ENCODE measurements at regions not wholly inside any gene's neighbourhood (a gene's known extent, or its start where the extent isn't known, plus 50 kb on each side); places are given as distances from the start of the nearest gene placed in this dataset.

DNA sequence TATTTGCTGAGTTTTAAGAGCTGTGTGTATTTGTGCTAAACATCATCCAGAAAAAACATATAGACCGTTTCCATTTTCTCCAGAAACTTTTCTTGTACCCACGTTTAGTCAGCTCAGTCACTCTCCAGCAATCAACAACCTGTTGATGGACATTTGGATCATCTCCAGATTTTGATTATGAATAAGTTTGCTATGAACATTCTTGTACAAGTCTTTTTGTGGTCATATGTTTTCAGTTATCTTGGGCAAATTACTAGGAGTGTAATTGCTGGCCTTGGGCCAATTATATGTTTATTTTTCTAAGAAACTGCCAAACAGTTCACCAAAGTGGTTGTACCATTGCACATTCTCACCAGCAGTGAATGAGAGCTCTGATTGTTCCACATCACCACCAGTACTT is 221.8 kb downstream of the CENPF start:
- no peak for DNase-seq

DNA sequence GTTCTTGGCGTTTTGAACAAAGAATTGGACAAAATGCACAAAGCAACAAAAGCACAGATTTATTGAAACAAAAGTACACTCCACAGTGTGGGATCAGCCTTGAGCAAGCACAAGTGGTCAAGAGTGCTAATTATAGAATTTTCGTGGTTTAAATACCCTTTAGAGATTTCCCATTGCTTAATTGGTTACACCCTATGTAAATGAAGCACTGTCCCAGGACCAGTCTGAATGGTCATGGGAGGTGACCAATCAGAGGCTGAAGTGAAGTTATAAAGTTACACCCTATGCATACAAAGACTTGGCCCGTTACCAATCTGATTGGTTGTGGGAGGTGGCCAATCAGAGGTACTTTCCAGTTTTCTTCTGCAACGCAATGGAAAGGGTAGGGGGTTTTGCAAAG is 223.6 kb downstream of the CENPF start:
- DNase-seq = no peak

DNA sequence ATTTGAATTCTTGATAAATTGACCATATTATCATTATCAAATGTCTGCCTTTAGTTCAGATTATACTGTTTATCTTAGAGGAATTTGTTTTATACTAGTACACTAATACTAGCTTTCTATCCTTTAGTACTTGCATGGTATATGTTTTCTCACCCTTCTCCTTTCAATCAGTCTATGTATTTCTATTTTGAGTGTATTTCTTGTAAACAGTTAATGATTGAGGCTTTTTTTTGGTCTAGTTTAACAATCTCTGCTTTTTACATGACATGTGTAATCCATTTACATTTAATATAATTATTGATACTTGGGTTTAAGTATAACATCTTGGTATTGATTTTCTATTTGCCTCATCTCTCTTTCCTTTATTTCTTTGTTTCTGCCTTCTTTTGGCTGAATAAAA is 224.9 kb downstream of the CENPF start:
- DNase-seq = no peak

DNA sequence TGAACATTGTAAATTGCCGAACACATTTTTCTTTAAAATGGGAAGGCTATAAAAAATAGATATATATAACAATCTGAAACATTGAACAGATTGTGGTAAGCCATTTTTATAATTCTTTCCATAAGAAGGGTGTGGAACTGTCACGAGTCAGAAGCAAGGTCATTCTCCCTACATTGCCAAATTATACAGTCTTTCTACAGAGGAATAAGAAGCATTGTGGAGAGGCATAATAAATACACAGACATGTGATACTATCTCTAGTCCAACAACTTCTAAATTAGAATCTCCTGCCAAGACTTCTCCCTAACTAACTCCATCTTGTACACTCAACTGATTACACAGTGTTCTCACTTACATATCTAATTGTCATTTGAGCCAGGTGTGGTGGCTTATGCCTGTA is 227.9 kb downstream of the CENPF start:
- DNase-seq = no peak

DNA sequence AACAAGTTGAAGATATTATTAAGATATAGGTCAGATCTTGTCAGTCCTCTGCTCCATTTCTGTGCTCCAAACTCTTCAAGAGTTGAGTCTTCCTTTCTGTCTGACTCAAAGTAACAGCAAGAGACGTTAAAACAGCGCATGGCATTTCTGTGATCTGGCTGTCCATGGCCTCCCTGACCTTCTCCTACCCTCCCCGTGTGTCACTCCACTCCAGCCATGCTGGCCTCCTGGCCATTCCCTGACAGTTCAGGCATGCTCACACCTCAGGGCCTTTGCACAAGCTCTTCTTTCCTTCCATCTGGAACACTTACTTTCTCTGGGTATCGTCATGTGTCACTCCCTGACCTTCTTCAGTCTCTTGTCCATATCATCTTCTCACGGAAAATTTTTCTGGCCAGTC is 229.0 kb downstream of the CENPF start:
- DNase-seq = no peak

DNA sequence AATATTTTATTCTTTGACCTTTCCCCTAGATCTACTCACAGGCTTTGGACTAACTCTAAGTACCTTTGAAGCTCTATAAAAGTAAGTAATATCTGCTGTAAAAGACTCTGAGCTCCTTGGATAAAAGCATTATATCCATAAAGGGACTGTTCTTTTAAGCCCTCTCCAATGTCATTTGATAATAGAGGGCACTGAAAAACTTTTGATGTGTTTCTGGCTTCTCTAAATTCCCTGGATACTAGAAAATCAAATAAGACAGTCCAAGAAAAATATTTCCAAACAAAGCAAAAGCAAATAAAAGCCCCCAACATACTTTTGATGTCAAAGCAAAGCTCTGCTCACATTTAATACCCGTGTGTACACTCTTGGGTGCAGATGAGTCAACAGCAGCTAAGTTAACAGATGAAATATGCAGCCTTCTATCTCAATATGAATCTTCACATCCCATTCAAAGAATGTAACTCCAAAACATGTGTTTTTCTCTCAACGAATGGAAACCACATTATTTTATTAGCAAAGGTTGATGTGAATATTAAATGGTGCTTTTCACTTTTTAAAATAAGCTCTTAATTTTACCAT is 230.3 kb downstream of the CENPF start:
- DNase-seq = no peak

DNA sequence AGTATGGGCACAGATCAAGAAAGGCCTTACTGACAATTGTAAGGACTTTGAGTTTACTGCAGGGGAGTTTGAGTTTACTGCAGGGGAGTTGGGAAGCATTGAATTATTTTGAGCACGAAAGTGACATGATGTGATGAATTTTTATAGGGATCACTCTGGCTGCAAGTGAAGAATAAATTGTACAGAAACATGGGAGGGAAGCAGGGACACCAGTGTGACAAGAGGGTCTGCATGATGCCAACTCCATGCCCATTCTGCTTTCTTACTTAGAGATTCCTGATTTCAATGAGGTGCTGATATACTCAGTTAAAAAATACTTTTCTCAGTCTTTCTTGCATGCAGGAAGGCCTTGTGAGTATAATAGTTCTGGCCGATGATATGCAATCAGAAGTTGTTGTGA is 234.4 kb downstream of the CENPF start:
- no peak for DNase-seq

DNA sequence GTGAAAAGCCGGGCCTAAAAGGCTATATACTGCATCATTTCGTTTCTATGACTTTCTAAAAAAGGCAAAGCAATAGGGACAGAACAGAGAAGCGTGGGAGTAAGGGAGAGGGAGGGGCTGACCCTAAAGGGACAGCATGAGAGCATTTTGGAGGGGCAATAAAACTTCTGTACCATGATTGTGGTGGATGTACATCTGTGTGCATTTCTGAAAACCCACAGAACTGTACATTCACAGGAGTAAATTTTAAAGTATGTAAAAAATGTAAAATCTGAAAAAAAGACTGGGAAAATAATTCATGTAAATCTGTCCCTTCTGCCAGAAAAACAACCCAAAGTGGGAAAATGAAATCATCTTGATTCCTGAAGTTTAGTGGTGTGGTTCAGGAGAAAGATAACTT is 235.4 kb downstream of the CENPF start:
- no peak for DNase-seq

DNA sequence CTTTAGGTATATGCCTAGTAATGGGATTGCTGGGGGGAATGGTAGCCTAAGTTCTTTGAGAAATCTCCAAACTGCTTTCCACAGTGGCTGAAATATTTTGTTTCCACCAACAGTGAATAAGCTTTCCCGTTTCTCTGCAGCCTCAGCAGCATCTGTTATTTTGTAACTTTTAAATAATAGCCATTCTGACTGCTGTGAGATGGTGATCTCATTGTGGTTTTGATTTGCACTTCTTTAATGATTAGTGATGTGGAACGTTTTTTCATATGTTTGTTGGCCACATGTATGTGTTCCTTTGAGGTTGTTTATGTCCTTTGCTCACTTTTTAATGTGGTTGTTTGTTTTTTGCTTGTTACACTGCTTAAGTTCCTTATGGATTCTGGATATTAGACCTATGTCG is 237.4 kb downstream of the CENPF start:
- DNase-seq = no peak

DNA sequence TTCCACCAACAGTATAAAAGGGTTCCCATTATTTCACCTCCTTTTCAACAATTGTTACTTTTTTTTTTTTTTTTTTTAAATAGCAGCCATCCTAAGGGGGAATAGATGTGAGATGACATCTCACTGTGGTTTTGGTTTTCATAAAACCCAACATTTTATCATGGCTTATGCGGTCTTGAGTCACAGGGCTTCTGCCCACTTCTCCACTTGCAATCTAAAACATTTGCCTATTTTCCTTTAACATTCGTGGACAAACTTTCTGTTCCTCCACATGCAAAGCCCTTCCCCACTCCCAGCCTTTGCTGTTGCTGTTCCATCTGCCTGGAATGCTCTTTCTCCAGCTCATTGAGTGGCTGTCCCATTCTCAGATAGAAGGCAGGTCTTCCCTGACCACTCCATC is 239.7 kb upstream of the KCNK2 start:
- DNase-seq = no peak

DNA sequence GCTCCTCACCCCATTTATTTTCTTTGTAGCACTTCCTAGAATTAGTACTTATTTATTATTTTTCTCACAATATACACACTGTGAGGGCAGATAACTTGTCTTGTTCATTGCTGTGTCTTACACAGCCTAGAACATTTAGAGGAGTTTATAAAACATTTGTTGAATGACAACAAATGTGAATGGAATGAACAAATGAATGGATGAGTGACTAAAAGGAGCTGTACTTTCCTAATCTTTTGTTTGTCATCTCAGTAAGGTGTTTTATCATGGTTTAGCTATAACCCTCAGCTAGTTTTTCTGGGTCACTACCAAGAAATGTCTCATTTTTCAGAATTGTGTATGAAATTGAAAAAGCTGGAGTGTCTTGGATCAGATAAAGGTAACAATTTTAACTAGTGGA is 239.3 kb upstream of the KCNK2 start:
- no peak for DNase-seq

DNA sequence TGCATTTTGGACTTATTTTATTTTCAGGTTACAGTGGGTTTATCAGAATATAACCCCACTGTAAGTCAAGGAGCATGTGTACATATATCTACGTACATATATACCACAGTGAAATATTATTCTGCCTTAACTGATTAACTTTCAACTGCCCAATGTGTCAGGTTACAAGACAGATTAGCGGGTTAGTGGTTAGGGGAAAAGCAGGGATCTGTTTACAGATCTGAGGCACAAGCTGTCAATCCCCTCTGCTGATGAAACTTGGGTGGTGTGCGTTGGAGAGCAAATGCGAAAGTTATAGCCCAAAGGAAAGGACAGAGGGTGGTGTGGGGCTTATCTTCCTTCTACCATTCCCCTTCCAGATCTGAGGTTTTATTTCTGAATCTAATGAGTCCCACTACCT is 238.2 kb upstream of the KCNK2 start:
- DNase-seq = no peak

DNA sequence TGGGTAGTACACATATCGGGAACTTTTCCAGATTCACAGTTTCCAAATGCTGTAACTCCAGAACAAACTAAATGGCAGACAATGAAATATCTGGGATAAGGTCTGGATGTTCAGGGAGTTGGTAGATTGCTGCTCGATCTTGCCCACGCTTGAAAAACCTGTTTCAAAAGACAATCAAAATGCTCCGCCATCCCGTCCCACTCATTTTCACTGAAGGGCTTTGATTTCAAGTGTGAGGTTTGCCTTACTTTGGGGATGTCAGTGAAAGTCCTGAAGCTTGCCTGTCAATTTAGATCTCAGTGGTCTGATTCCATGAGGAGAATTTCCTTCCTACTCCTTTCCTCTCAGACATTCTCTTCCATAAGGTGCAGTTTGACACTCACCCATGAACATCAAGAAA is 236.3 kb upstream of the KCNK2 start:
- DNase-seq = no peak

DNA sequence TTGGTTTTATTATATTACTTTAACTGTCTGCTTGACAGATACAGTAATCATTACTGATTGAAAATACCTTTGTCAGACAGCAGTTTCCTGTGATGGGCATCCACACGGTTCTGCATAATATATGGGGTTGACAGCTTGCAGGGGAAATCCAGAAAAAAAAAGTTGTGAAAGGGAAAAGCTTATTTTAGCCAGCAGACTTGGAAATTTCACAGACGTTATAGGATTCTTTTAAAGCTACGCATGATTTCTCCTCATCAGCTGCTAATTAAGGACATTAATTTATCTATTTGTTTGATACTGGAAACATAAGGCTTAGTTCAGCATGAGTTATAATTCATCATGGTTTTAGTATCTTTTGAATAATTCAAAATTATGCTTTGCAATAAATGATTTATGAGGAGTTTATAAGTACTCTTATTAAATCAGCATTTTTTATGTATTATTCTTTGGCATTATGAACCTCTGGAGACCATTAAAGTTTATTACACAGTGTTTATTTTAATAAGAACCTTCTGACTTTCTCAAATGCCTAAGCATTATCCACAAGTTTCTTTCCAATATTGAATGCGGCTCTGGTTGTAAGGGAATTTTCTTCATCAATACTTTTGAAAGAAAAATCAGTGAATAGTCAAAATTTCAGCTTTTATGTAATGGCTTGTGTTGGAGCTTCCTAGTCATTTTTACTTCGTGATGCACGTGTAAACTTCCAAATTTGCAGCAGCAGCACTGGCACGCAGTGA is 235.3 kb upstream of the KCNK2 start:
- DNase-seq = no peak

DNA sequence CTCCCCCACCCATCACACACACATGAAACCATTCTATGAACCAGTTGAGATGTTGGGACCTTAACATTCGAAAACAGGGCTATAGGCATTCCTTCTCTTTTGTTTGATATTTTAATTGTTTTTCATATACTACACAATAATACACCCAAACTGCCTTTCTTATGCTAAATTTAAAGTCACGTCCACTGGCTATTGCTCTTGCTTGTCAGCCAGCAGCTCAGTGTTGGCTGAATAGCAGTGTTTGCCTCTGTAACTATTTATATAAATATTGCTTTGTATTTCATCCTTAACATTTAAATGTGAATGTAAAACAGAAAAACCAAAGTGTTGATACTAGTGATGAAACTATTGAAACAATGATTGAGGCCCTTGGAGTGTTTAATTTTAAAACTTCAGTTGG is 234.4 kb upstream of the KCNK2 start:
- no peak for DNase-seq

DNA sequence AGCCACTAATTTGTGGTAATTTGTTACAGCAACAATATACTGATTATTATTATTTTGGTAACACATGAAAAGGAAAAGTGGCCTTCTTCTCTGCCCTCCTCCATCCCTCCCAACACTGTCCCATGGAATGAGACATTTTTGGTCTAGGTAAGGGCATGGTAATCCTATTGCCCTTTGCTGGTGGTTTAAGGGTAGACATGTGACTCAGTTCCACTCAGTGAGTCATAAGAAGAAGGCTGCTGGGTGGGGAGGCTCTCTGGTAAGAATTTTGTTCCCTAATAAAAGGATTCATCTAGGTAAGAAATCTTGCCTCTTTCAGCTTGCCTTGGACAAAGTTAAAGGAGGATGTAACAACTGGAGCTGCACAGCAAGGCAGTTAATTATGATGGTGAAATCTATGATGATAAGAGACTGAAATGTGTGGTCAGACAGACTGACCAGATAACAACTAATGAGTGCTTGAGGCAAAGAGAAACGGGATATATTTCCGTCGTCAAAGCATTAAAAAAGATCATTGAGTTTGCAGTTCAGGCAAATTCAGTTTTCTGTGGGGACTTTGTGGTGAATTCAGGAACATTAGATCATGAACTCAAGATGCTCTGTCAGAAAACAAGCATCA is 232.0 kb upstream of the KCNK2 start:
- DNase-seq = no peak

DNA sequence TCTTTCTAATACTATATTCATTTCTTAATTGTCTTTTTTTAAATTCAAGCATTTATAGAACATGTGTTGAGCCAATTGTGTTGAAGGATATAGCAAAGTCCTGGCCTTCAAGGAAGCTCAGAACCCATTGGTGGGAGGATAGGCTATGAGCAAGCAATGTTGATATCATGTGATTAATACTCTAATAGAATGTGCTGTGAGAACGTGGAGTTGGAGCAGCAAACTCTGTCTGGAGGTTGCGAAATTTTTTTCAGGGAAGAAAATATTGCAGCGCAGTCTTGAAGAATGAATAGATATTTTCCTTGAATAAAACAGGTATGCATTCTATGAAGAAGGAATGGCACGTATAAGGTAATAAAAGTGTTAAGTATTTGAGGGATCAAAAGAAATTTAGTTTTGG is 229.2 kb upstream of the KCNK2 start:
- no peak for DNase-seq

DNA sequence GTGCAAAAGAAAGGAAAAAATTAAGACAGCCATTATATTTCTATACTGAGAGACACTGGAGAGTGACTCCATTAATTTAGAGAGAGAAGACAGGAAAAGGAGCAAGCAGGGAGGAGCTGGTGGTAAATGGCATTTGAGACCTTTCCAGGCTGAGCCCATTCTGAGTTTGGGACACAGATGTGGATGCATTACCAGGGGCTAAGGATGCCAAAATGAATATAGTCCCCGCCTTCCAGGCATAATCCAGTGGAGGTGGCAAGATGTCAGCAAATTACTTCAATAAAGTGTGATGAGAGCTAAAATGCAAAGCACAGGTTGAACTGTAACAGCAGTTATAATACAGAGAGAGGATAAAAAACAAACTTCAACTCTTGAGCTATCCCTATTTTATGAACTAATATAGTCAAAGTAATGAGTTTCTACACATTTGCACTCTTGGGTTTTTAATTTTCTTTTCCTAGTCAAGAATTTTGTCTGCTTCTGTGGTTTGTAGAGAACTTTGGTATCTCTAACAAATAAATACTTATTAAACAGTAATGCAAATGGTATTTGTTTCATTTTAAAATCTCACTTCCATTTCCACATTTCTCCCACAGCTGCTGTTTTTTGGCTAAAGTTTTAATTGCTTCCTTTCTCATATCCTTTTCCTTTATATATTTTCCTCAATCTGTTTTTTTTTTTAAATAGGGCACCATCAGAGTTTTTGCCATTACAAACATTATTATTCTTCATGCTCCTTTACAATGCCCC is 228.2 kb upstream of the KCNK2 start:
- DNase-seq = no peak

DNA sequence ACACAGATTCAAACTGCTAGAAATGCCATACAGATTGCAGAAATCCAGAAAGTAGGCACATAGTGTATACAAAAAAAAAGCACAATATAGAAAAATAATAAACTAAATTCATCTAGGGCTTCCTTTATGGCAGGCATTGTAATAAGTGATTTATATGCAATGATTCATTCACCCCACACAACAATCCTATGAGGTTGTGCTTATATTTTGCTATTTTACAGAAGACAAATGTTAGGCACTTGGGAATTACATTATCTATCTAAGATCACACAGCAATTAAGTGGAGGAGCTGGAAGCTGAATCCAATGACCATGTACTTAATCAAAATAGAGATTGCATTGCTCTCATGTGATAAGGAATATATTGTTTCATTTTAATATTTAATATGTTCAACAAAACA is 225.7 kb upstream of the KCNK2 start:
- no peak for DNase-seq

DNA sequence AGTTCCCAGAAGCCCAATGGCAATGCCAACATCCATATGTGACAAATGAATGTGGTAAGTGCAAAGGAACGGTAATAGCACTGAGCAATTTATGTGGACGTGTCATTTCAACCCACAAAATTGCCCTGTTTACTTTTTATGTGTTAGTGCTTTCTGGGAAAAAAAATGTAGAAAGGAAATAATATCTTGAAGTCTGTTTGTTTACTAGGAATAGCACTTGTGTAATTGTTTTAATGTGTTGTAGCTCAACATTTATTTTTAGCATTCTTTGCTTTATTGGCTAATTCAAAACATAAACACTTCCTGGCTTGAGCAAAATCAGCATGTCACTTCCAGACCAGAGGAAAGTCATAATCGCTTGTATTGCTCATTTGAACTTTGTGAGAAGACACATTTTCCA is 224.8 kb upstream of the KCNK2 start:
- DNase-seq = no peak

DNA sequence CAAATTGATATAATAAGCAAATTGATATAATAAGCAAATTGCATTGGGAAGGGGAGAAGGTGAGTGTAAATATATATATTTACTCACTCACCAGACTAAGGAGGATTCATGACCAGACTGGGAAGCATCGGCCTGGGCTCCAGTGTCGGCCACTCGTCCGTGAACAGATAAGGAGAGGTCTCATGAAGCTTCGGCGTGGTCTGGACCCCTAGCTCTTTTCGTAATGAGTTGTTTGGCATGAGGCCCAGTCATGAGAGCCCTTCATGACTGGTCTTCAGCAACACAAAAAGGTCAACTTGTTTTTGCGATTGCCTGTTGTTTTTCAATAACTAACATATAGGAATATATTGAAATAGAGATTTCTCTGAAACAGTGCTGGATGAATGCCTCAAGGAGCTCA is 222.9 kb upstream of the KCNK2 start:
- DNase-seq = no peak

DNA sequence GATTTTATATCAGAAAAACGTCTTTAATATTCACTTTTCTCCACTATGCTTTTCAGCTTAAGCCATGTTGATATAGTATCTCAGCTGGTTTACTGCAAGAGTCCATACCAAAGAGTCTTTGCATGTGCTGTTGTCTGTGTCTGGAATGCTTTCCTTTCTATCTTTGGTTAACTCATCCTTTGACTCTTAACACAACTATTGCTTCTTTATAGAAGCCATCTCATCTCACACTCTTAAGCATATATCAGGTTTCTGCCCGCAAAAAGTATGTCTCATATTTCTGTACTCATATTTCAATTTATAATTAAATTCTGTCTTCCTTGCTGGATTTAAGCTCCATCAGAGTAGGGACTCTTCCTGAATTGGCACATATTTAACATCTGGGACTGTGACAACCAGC is 220.9 kb upstream of the KCNK2 start:
- no peak for DNase-seq

DNA sequence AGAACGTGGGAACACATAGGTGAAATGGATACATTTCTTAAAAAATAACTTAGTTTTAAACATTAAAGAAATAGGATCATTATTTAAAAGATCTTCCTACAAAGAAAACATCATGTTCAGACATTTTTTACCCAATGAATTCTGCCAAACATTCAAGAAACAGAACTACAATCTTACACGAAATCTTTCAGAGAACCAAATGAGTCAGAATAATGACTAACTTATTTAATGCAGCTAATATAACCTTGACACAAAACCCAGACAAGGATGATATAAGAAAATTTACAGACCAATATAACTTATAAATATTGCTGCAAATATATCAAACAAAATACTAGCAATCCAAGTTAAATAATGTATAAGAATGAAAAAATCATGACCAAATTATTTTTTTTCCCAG is 220.1 kb upstream of the KCNK2 start:
- no peak for DNase-seq
